Fibroblast of villous mesenchyme (primary cell): ENCODE measurements at regions not wholly inside any gene's neighbourhood (a gene's known extent, or its start where the extent isn't known, plus 50 kb on each side); places are given as distances from the start of the nearest gene placed in this dataset.

Source experiments
- DNase-seq: peaks from one replicate; pipeline ENCODE4 v3.0.0-alpha.2; 2010; ENCODE audit warnings: low read depth
- H3K4me3 ChIP-seq: 2 replicates; pipeline ENCODE4 v1.5.1; 2011; ENCODE audit warnings: low read depth, mild to moderate bottlenecking, low read length
- CTCF ChIP-seq: IDR thresholded peaks from 2 replicates; pipeline ENCODE4 v1.5.1; 2012; ENCODE audit warnings: low read depth, mild to moderate bottlenecking, low read length; ENCODE audit not compliant: insufficient read depth

GRCh38 chr7:67588631-67589030 is 592.0 kb downstream of the TYW1 start:
- H3K4me3 ChIP-seq = no peak overlapping the region
- no peak for TF ChIP-seq CTCF
- no peak for DNase-seq

- no peak overlapping the region for H3K4me3 ChIP-seq
- TF ChIP-seq CTCF = no peak
- DNase-seq = no peak
Observed at GRCh38 chr7:67589183-67589582, 592.5 kb downstream of the TYW1 start.

GRCh38 chr7:67590649-67591048 is 594.0 kb downstream of the TYW1 start:
- DNase-seq = no peak
- TF ChIP-seq CTCF = no peak
- H3K4me3 ChIP-seq = no peak overlapping the region

GRCh38 chr7:67593794-67594193 is 597.2 kb downstream of the TYW1 start:
- no peak for TF ChIP-seq CTCF
- no peak for DNase-seq
- no peak overlapping the region for H3K4me3 ChIP-seq

GRCh38 chr7:67595431-67596180 is 599.0 kb downstream of the TYW1 start:
- TF ChIP-seq CTCF = no peak
- no peak overlapping the region for H3K4me3 ChIP-seq
- DNase-seq = no peak

GRCh38 chr7:67597161-67597560 is 600.5 kb downstream of the TYW1 start:
- no peak for TF ChIP-seq CTCF
- no peak for DNase-seq
- H3K4me3 ChIP-seq = no peak overlapping the region

- TF ChIP-seq CTCF = no peak
- no peak for DNase-seq
- no peak overlapping the region for H3K4me3 ChIP-seq
Observed at GRCh38 chr7:67598469-67598868, 601.8 kb downstream of the TYW1 start.
